B cell (primary cell): ENCODE measurements at regions not wholly inside any gene's neighbourhood (a gene's known extent, or its start where the extent isn't known, plus 50 kb on each side); places are given as distances from the start of the nearest gene placed in this dataset.

ENCODE experiments used
- ATAC-seq: fragments of 200-7000 bp; cut with Tn5 transposase; one replicate; pipeline ENCODE4 v1.10.0; 2021; ENCODE audit warnings: low read depth, mild to moderate bottlenecking, moderate number of reproducible peaks, moderate library complexity
- CTCF ChIA-PET: fragments of 350-600 bp; sonication (Branson Sonifier 250); formaldehyde crosslinking; loops from one replicate; lab custom pipeline; 2021; ENCODE audit warnings: antibody characterized with exemption, inconsistent platforms; lab: Charles Lee
- POLR2A ChIA-PET: fragments of 350-600 bp; sonication (Branson Sonifier 250); formaldehyde crosslinking; loops from one replicate; lab custom pipeline; 2021; ENCODE audit warnings: antibody characterized with exemption; lab: Charles Lee
- DNase-seq: peaks from one replicate; pipeline ENCODE4 v3.0.0; 2013
- H2AFZ ChIP-seq: 2 replicates; pipeline ENCODE4 v1.6.1; 2012; ENCODE audit warnings: mild to moderate bottlenecking, low read depth, low read length; ENCODE audit not compliant: insufficient read depth, poor library complexity, severe bottlenecking
- H3K27ac ChIP-seq, 2 donors: 1 replicate in 1 of 2; 2 replicates in 1 of 2; pipeline ENCODE4 v1.5.1; 2012 to 2013; ENCODE audit warnings: low read length in 2 of 2, mild to moderate bottlenecking in 2 of 2, moderate library complexity in 1 of 2
- H3K27me3 ChIP-seq, 4 experiments: fragments of 200-600 bp in 1 of 4; sonication (generic) in 1 of 4; replicated peaks in 1 of 4; 1 replicate in 2 of 4; 2 replicates in 2 of 4; pipeline versions ENCODE4 v1.6.1 to v1.7.0; 2013 to 2016; ENCODE audit warnings: low read length in 3 of 4, mild to moderate bottlenecking in 2 of 4, mixed read lengths in 1 of 4, moderate library complexity in 1 of 4; ENCODE audit not compliant: insufficient read depth in 4 of 4, control insufficient read depth in 3 of 4; ENCODE audit errors: control extremely low read depth in 1 of 4
- H3K36me3 ChIP-seq, 2 experiments: replicated peaks in 1 of 2; 1 replicate in 1 of 2; 2 replicates in 1 of 2; pipeline versions ENCODE4 v1.6.1 to v1.7.1; 2013; ENCODE audit warnings: low read length in 1 of 2; ENCODE audit not compliant: insufficient read depth in 2 of 2, control insufficient read depth in 1 of 2; ENCODE audit errors: control extremely low read depth in 1 of 2, extremely low read depth in 1 of 2
- H3K4me1 ChIP-seq, 2 donors: fragments of 200-600 bp in 1 of 2; sonication (generic) in 1 of 2; 1 replicate in 1 of 2; 2 replicates in 1 of 2; pipeline versions ENCODE4 v1.5.1 to v1.6.1; 2013 to 2017; ENCODE audit warnings: low read length in 2 of 2; ENCODE audit not compliant: control insufficient read depth in 2 of 2, insufficient read depth in 2 of 2
- H3K4me2 ChIP-seq: replicated peaks from 2 replicates; pipeline ENCODE3; 2012; ENCODE audit warnings: mild to moderate bottlenecking, low read depth, low read length; ENCODE audit not compliant: poor library complexity, severe bottlenecking
- H3K4me3 ChIP-seq, 5 experiments: fragments of 200-600 bp in 1 of 5; sonication (generic) in 1 of 5; 1 replicate in 3 of 5; 2 replicates in 2 of 5; pipeline versions ENCODE4 v1.5.1 to v1.7.0; 2011 to 2016; ENCODE audit warnings: low read length in 4 of 5, mild to moderate bottlenecking in 4 of 5, low read depth in 2 of 5, control low read depth in 1 of 5, moderate library complexity in 1 of 5; ENCODE audit not compliant: insufficient read depth in 1 of 5; ENCODE audit errors: control extremely low read depth in 1 of 5, extremely low read depth in 1 of 5
- H3K79me2 ChIP-seq: fragments of 200-600 bp; sonication (generic); one replicate; pipeline ENCODE4 v1.6.0; 2016; ENCODE audit warnings: low read length; ENCODE audit not compliant: control insufficient read depth, insufficient read depth
- H3K9ac ChIP-seq: fragments of 200-600 bp; sonication (generic); 2 replicates; pipeline ENCODE4 v1.6.1; 2017; ENCODE audit warnings: mild to moderate bottlenecking, low read length, moderate library complexity
- H3K9me3 ChIP-seq, 3 donors: one replicate each; pipeline versions ENCODE4 v1.6.1 to v1.7.1; 2013; ENCODE audit warnings: low read length in 2 of 3; ENCODE audit not compliant: control insufficient read depth in 2 of 3, insufficient read depth in 1 of 3; ENCODE audit errors: control extremely low read depth in 1 of 3
- H4K20me1 ChIP-seq: 2 replicates; pipeline ENCODE4 v1.6.0; 2012; ENCODE audit warnings: mild to moderate bottlenecking, low read length; ENCODE audit not compliant: insufficient read depth, control insufficient read depth, poor library complexity, severe bottlenecking
- H3K27ac Mint-ChIP-seq: one replicate; pipeline ENCODE4 v1.8.0; 2021; ENCODE audit warnings: mixed read lengths
- H3K27me3 Mint-ChIP-seq: one replicate; pipeline ENCODE4 v1.8.0; 2021; ENCODE audit warnings: mixed read lengths
- H3K4me1 Mint-ChIP-seq: one replicate; pipeline ENCODE4 v1.8.0; 2021; ENCODE audit warnings: mixed read lengths
- H3K4me3 Mint-ChIP-seq: one replicate; pipeline ENCODE4 v1.8.0; 2021; ENCODE audit warnings: mixed read lengths
- H3K9me3 Mint-ChIP-seq: one replicate; pipeline ENCODE4 v1.8.0; 2022; ENCODE audit warnings: mixed read lengths; ENCODE audit not compliant: insufficient read depth
- CTCF ChIP-seq: fragments of 200-600 bp; IDR thresholded peaks from one replicate; pipeline ENCODE4 v1.8.0; 2022; ENCODE audit warnings: antibody characterized with exemption, mild to moderate bottlenecking
- EZH2 ChIP-seq: IDR thresholded peaks from 2 replicates; pipeline ENCODE4 v1.6.1; 2012; ENCODE audit warnings: borderline replicate concordance, low read depth, mild to moderate bottlenecking, moderate library complexity, low read length; ENCODE audit not compliant: insufficient read depth, poor library complexity, severe bottlenecking
- WGBS: methylation state at CpG from one replicate; pipeline ENCODE4 v1.1.5; 2013; ENCODE audit warnings: missing lambda C conversion rate; ENCODE audit not compliant: insufficient coverage; 5-methylcytosine and 5-hydroxymethylcytosine counted together
- intact Hi-C: fragments of 100-400 bp; cut with micrococcal nuclease; formaldehyde crosslinking; loops from one replicate; pipeline ENCODE4 v1.10.0; 2022

- Histone ChIP-seq H3K9ac (no peak overlapping the region), H3K9me3 (no peaks in the 10 kb centered on the region), H3K4me3 (no peak overlapping the region), H3K36me3 (no peaks in the 10 kb centered on the region), H2AFZ (no peak overlapping the region), H3K79me2 (no peaks in the 10 kb centered on the region), H3K4me1 (no peaks in the 10 kb centered on the region), H3K27me3 (no peaks in the 10 kb centered on the region), H3K27ac (no peak overlapping the region), H4K20me1 (no peaks in the 10 kb centered on the region), H3K4me2 (no peak overlapping the region)
- Mint-ChIP-seq H3K4me3 (no peak overlapping the region), H3K27me3 (no peaks in the 10 kb centered on the region), H3K9me3 (peaks cover 2% of the 10 kb centered on the region), H3K4me1 (no peaks in the 10 kb centered on the region), H3K27ac (no peak overlapping the region)
- WGBS: no CpG with 5 or more reads among the region's 2 CpGs
- ChIA-PET CTCF (no interaction called here), POLR2A (no interaction called here)
- TF ChIP-seq CTCF (no peak), EZH2 (no peak)
- ATAC-seq (no peak), DNase-seq (no peak)
- intact Hi-C loops: no loop called here
Measured at GRCh38 chr4:60315586-60315985, 884.5 kb upstream of the ADGRL3 start.

GRCh38 chr4:60326735-60327134, 873.4 kb upstream of the ADGRL3 start:
- Histone ChIP-seq H2AFZ (no peak overlapping the region), H3K79me2 (no peaks in the 10 kb centered on the region), H3K36me3 (no peaks in the 10 kb centered on the region), H3K9me3 (no peaks in the 10 kb centered on the region), H3K4me2 (no peak overlapping the region), H3K4me1 (no peaks in the 10 kb centered on the region), H3K27me3 (no peaks in the 10 kb centered on the region), H3K9ac (no peak overlapping the region), H3K27ac (no peak overlapping the region), H3K4me3 (no peak overlapping the region), H4K20me1 (no peaks in the 10 kb centered on the region)
- no CpG with 5 or more reads among the region's 3 CpGs for WGBS
- H3K4me3 Mint-ChIP-seq: no peak overlapping the region
- ChIA-PET POLR2A (no interaction called here), CTCF (no interaction called here)
- no peaks in the 10 kb centered on the region for H3K27me3 Mint-ChIP-seq
- H3K9me3 Mint-ChIP-seq: peaks cover 2% of the 10 kb centered on the region
- ATAC-seq: no peak
- no peaks in the 10 kb centered on the region for H3K4me1 Mint-ChIP-seq
- no peak overlapping the region for H3K27ac Mint-ChIP-seq
- TF ChIP-seq EZH2 (no peak), CTCF (no peak)
- intact Hi-C loops: no loop called here
- no peak for DNase-seq
